Right hindlimb (tissue), 1 donor: ENCODE measurements at regions not wholly inside any gene's neighbourhood (a gene's known extent, or its start where the extent isn't known, plus 50 kb on each side); places are given as distances from the start of the nearest gene placed in this dataset.
"Not testable (repeated sequence)": the region's sequence is repeated elsewhere in the genome, so short reads cannot be mapped to it uniquely, and the experiment has no call there.

Source experiments
- DNase-seq: peaks from one replicate; pipeline ENCODE4 v3.0.0-alpha.2; 2018

DNA sequence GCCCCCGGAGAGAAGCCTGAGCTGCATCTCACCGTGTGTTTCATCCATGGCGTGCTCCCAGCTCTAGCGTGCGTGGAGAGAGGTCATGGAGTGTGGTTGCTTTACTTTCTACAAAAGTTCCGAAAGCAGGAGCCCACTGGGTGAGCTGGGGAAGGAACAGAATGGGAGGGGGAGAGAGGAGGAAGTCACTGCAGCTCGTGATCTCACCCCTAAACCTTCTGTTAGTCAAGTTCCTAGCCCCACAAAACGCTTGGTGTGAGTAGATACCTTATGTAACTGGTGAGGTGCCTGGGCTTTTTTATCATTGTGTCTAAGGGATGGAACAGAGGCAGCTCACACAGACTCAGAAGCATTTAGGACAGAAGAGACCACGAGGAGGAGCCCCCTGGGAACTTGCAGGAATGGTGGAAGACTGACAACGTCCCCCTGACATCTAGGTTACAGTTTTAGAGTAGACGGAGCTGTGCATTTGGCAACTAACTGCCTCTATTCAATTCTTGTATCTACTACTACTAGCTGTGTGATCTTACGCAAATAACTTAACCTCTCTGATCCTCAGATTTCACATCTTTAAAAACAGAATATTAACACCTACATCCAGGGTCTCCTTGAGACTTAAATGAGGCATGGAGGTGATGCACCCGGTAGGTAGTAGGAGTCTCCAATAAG is 123.3 kb downstream of the ARL4C start:
- no peak for DNase-seq

DNA sequence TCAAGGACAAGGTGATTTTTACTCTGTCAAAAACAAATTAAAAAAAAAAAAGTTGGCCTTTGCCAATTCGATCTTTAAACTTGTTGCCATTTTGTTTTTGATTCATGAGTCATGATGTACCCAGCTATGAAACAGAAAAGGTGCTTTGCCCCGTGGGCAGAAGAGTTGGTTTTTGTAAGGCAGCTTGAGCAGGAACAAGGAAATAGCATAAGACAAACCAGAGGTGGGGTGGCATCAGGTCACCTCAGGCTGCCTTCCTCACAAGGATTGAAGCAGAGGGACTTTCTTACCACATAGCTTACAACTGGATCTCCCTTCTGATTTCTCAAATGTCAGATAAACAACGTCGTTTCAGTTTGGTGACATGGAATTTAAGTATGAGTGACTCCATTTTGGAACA is 123.8 kb downstream of the ARL4C start:
- no peak for DNase-seq

DNA sequence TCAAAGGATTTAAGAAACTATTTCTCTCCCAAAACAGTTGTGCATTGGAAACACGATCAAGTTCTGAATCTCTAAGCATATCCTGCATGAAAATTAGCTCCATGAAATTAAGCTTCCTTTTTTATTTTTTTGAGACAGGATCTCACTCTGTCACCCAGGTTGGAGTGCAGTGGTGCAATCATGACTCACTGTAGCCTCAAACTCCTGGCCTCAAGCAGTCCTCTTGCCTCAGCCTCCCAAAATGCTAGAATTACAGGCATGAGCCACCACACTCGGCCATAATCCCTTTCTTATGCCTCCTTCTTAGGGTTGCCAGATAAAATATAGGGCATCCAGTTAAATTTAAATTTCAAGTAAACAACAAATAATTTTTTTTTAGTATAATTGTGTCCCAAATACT is 124.4 kb downstream of the ARL4C start:
- DNase-seq, result no peak

DNA sequence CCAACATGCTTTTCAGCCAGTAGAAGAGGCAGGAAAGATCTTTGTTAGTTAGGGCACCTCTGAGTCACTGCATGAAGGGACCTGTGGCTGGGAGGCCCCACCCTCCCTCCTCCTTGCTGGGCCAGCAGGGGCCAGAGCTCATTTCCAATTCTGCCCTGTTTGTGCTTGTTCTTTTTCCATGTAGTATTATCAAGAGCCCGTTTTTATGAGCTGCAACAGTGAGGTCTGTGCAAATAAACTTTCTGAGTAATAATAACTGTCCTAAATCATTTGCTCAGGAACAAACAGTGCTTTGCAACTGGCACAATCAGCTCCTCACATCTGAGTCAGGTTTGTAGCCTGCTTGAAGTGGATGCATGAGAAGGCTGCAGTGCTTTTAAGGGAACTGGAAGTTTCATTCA is 128.0 kb downstream of the ARL4C start:
- no peak for DNase-seq

DNA sequence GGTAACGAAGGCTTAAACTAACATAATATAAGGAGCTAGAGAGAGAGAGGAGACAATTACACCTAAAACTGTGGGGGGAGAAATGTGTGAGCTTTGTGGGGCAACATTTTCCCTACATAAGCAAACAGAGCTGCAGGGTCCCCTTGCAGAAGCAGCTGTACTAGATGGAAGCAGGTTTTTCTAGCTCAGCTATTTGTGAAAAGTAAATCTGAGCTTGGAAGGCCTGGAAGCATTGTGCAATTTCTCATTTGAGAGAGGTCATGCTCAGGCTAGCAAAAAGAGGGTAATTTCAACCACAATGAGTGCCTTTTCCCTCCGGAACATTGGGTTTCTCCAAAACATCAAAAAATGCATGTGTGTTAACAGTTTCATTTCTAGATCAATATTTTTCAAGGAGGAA is 130.0 kb downstream of the ARL4C start:
- no peak for DNase-seq

DNA sequence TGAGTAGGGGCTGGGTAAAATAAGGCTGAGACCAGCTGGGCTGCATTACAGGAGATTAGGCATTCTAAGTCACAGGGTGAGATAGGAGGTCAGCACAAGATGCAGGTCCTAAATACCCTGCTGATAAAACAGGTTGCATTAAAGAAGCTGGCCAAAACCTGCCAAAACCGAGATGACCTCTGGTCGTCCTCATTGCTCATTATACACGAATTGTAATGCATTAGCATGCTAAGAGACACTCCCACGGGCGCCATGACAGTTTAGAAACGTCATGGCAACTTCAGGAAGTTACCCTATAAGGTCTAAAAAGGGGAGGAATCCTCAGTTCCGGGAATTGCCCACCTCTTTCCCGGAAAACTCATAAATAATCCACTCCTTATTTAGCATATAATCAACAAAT is 132.2 kb downstream of the ARL4C start:
- no peak for DNase-seq

DNA sequence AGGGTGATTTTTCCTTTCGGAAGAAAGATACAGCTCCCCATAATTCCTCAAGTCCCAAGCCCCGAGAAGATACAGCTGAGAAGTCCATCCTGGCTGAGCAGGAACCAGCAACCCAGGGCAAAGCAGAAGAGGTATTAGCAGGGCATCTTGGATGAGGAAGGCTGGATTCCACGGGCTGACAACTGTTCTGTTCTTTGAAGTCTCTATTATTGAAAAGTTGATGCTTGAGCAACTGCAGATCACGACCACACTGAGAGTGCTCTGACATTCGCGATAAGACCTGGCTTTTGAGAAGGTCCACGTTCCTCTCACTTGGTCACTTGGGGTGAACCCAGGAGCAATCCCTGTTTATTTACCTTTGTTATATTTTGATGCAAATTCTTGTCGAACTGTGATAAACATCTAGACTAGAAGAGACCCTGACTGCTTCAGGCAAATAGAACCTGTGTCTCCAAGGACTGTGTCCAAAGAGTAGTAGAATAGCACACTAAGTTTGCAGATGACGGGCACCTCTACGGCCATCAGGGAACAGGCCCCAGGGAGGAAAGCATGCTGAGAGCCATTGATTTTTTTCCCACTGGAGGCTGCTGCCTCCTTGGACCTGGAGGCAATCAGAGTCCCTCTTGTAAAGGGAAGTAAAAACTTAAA is 133.1 kb downstream of the ARL4C start:
- no peak for DNase-seq

DNA sequence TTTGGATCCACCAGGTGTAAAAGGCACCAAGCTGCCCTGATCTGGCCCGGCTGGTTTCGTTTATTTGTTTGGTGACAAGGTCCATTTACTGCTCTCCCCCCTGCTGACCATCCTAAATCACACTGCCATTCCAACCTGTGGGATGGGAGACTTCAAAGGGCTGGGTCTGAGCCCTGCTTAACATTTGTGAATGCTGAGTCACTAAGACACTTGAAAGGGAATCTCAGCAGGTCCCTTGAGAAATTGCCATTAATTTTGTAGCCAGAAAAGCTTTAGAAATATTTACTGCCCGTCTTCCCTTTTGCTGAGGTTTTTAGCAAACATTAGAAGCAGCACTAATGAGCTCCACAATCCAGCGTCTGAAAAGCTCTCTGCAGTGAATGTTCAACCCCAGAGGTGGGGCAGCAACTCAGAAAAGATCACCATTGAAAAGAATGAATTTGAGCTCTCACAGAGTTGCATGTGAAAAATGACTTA is 133.8 kb downstream of the ARL4C start:
- DNase-seq, result no peak

DNA sequence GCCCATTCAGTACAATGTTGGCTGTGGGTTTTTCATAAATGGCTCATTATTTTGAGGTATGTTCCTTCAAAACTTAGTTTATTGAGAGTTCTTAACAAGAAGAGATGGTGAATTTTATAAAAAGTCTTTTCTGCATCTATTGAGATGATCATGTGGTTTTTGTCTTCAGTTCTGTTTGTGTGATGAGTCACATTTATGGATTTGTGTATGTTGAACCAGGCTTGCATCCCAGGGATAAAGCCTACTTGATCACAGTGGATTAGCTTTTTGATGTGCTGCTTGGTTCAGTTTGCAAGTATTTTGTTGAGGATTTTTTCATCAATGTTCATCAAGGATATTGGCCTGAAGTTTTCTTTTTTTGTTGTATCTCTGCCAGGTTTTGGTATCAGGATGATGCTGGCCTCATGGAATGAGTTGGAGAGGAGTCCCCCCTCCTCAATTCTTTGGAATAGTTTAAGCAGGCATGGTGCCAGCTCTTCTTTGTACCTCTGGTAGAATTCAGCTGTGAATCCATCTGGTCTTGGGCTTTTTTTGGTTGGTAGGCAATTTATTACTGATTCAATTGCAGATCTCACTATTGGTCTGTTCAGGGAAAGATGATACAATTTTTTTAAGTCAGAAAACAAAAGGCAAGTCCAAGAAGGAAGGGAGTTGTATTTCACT is 136.4 kb downstream of the ARL4C start:
- not testable (repeated sequence) for DNase-seq

DNA sequence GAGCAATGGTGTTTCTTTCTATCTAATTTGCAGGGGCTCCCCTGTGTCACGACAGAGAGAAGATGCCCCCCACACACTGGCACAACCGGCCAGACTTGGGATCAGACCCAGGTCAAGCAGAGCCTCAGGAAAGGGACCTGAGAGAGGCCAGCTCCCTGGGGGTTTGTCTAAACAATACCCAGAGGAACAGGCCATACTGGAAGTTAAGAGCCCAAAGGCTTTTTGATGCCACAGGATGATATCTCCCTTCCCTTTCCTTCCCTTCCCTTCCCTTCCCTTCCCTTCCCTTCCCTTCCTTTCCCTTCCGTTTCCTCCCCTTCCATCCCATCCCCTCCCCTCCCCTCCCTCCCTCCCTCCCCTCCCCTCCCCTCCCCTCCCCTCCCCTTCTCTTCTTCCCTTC is 139.2 kb downstream of the ARL4C start:
- DNase-seq, result no peak

DNA sequence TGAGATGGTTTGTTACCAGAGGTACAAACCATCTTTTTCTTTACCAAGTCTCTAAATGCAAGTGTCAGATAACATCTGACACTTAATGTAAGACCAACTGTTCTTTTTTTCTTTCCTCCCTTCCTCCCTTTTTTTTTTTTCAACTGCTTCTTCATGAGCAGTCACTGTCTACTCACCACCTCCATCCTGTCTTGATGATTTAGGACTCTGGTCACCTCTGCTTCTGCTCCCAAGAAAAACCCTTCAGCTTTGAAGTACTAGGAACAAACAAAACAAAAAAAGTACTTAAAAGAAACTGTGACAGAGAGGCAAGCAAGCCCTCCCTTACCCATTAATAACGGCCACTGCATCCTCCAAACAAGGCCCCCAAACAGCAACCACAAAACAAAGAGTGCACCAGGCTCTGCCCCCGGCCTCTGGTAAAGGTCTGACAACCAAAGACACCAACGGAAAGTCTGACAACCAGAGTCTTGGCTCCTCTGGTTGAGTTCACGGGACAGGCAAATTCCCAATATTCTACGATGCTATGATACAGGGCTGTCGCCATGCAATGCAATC is 141.0 kb downstream of the ARL4C start:
- no peak for DNase-seq

DNA sequence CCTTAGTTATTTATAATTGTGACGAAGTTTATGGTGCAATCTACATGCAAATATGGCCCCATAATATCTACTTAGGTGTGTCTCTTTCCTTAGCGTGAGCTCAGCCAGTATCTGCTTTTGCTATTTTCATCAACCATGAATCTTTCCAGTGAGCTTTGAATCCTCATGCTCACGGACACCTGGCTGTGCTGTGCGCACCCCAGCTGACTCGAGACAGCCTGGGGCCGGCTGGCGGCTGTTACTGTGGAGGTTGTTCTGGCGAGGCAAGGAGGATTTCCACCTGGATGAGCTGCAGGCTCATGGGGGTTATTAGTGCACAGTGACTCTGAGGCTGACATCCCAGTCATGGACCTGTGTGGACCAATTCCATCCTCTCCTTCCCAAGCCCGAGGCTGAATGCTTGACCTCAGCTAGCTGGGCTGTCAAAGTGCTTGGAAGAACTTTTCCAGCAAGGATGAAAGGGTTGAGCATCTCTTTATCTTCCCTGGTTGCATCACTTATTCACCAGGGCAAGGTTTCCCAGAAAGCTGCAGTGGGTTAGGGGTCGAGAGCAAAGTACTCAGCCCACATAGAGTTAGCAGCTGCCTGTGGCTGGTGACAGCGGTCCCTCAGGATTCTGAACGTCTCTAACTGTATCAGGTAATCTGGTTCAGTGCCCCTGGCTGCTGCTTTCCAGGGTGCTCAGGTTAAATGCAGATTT is 141.7 kb downstream of the ARL4C start:
- DNase-seq, result no peak

DNA sequence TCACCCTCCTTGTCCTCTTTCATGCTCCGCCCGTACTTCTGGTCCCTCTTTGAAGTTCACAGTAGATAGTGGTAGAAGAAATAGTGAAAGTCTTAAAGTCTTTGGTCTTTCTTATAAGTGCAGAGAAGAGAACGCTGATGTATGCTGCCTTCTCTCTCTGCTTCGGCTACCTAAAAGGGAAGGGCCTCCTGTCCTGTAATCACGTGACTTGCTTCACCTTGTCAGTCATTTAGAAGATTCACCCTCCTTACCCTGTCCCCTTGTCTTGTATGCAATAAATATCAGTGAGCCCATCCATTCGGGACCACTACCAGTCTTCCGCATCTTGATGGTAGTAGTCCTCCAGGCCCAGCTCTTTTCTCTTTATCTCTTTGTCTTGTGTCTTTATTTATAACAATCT is 144.6 kb downstream of the ARL4C start:
- no peak for DNase-seq

DNA sequence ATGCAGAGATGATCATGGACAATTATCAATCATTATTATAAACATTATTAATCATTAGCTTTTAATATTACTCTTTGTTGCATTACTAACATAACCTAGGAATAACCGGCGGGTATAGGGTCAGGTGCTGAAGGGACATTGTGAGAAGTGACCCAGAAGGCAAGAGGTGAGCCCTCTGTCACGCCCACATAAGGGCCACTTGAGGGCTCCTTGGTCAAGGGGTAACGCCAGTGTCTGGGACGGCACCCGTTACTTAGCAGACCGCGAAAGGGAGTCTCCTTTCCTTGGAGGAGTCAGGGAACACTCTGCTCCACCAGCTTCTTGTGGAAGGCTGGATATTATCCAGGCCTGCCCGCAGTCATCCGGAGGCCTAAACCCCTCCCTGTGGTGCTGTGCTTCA is 145.0 kb downstream of the ARL4C start:
- DNase-seq, result not testable (repeated sequence)

DNA sequence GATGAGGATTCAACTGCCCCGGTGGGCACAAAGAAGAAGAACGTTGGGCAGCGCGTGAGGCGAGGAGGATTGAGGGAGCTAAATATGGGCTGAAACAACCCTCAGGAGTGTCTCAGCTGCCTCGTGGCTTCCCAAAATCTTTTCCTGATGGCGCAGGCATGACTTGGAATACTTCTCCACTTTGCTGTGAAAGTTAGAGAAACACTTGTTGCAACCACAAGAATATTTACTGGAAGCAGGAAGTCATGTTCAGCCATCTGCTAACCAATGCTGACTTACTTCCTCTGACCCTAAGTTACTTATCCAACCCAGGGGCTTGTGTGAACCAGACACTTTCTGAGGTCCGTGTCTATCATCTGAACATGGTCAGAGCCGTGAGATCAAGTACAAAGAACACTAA is 148.8 kb downstream of the ARL4C start:
- no peak for DNase-seq

DNA sequence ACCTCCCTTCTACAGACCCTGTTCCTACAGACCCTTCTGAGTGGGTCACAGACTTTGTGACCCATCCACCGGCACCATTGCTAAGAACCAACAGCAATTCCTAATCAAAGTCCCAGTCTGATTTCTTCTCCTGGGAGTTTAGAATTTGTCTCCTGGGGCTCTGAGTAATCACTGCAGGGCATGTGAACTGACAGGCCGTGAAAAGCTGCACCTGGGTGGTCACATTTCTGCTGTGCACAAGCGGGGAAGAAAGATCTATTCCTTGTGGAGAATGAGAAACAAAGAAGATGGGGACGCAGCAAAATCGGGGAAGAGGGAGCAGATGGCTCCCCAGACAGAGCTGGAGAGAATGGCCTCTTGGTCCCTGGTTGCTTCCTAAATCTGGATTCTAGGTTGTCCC is 151.0 kb downstream of the ARL4C start:
- no peak for DNase-seq

DNA sequence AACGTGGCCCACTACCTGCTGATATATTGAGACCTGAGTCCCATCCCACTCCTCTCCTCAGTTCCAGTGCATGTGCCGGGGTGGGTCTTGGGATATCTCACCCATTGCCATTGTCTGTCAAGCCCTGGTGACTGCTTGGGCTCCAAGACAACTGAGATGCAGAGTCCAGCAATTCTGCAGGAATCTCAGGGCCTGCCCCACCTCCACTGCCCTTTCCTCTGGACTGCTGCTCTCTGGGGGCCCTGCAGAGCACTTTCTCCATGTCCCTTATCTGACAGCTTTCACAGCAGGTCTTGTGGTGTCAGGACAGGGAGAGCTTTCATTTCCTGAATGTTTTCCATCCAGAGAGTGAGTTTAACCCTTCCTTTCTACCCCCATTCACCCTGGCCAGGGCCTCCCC is 152.9 kb downstream of the ARL4C start:
- no peak for DNase-seq

DNA sequence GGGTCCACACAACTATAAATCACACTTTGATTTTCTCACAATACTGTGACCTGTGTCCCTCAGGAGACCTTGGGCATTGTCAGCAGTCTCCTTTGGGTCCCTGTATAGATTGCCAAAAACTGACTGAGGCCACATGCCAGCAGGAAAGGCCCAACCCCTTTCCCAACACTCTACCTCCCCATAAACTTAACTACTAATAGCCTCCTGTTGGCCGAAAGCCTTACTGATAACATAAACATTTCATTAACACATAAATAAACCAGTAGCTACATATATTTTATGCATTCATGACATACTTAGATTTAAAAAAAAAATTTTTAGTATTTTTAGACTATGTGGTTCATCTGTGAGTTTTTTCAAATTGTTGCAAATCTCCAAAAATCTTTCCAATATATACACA is 153.5 kb downstream of the ARL4C start:
- DNase-seq, result no peak

DNA sequence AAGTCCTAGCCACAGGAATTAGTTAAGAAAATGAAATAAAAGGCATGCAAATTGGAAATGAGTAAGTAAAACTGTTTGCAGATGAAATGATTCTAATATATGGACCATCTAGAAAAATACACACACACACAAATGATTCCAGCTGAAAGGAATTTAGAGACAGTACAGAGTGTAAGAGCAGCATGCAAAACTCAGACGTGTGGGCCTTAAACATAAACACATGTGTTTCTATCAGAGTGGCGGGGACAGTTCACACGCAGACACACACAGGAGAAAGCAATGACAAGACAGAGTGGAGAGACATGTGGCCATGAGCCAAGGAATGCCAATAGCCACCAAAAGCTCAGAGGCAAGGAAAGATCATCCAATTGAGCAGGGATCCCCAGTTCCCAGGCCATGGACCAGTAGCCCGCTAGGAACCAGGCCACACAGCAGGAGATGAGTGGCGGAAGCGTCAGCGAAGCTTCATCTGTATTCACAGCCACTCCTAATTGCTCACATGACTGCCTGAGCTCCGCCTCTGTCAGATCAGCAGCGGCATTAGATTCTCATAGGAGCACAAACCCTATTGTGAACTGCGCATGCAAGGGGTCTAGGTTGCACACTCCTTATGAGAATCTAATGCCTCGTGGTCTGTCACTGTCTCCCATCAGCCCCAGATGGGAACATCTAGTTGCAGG is 155.4 kb downstream of the ARL4C start:
- no peak for DNase-seq

DNA sequence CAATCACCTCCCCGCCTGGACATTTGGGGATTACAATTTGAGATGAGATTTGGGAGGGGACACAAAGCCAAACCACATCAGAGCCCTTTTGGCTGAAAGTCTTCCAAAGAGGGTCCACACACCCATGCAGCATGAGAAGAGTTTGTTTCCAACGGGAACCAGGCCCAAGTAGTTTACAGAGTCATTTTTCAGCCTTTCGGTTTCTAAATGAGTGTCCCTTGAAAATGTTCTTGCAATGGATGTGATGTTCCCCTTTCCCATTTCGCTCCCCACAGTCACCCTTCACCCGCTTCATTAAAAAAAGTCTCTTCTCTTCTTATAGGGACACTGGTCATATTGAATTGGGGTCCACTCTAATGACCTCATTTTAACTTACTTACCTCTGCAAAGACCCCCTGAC is 157.4 kb downstream of the ARL4C start:
- DNase-seq, result no peak

DNA sequence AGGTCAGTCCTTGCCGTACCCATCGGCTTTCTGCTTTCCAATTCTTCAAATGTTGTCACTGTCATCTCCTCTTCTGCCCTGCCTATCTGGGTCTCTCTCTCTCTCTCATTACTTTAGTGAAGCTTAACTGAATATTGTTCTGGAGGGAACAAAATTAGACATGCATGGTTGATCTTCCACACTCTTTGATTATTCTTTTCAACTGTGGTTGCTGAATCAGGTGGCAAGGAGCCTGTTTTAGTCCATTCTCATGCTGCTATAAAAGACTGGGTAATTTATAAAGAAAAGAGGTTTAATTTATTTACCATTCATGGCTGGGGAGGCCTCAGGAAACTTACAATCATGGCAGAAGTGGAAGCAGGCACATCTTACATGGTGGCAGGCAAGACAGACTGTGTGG is 157.9 kb downstream of the ARL4C start:
- no peak for DNase-seq

DNA sequence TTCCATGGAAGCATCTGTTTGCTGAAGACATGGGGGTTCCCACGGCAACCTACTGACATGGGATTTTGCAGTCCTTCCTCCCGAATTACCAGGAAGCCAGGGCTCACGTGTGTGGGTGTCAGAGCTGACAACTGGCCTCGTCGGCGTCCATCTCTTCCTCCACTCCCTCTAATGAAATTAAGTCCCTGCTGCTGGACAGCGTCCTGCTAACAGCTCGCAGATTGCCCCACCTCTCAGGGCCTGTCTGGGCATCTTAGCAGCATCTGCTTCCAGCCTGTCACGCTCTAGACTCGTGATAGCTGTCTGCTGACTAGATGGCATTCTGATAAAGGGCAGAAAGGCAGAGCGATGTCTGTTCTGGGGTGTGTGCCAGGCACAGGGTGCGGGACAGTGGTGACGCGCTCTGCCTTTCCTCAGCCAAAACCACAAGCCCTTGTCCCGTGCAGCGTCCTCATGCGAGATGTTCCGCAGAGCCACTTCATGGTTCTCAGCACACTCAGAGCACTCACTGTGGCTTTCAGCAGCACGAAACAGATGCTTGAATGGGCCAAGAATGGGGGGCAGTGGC is 161.1 kb downstream of the ARL4C start:
- peak; percentile 84 for DNase-seq
